HepG2 (cell line): ENCODE measurements at regions not wholly inside any gene's neighbourhood (a gene's known extent, or its start where the extent isn't known, plus 50 kb on each side); places are given as distances from the start of the nearest gene placed in this dataset.

Experiments used
- ATAC-seq: fragments of 200-7000 bp; cut with Tn5 transposase; 3 replicates; pipeline ENCODE4 v1.9.1; 2020; ENCODE audit warnings: mild to moderate bottlenecking, moderate library complexity
- BruUV-seq: library from RNA; stranded (reverse); fragments of 400-500 nt; replicated peaks from 2 replicates; lab custom pipeline; 2021; lab: Mats Ljungman, UMichigan
- CTCF ChIA-PET: fragments of 300-600 bp; formaldehyde crosslinking; extraction: SDS; loops from one replicate; lab custom pipeline; 2021; ENCODE audit warnings: low total read pairs, inconsistent platforms, low intra/inter-chr PET ratio; lab: Yijun Ruan, JAX
- POLR2A ChIA-PET: fragments of 350-600 bp; sonication (Branson Sonifier 250); formaldehyde crosslinking; loops from one replicate; lab custom pipeline; 2020; ENCODE audit warnings: antibody characterized with exemption, inconsistent platforms; lab: Yijun Ruan, JAX
- DNase-seq: peaks from one replicate; pipeline ENCODE4 v3.0.0-alpha.2; 2015; ENCODE audit warnings: low spot score
- FAIRE-seq: peaks from 3 replicates; lab custom pipeline; 2011; peaks lifted over from hg19 to GRCh38; lab: Jason Lieb, UNC
- H2AFZ ChIP-seq: one replicate; pipeline ENCODE4 v1.6.1; 2011; ENCODE audit warnings: low read length, inconsistent platforms
- H3K27ac ChIP-seq: fragments of 300-600 bp; 3 replicates; pipeline ENCODE4 v1.8.0; 2011; ENCODE audit warnings: mixed run types, mild to moderate bottlenecking, mixed read lengths, low read length, inconsistent platforms; ENCODE audit not compliant: insufficient read depth; ENCODE audit errors: extremely low read length
- H3K27me3 ChIP-seq, 2 experiments: fragments of 200-600 bp in 1 of 2; 2 replicates in 1 of 2; 3 replicates in 1 of 2; pipeline versions ENCODE4 v1.6.0 to v1.8.0; 2011; ENCODE audit warnings: low read length in 2 of 2, mild to moderate bottlenecking in 2 of 2, moderate library complexity in 2 of 2, inconsistent platforms in 1 of 2; ENCODE audit not compliant: insufficient read depth in 2 of 2, control insufficient read depth in 1 of 2
- H3K36me3 ChIP-seq, 2 experiments: fragments of 200-600 bp in 1 of 2; replicated peaks in 1 of 2; 2 replicates in 1 of 2; 3 replicates in 1 of 2; pipeline versions ENCODE4 v1.5.1 to v1.8.0; 2011; ENCODE audit warnings: low read length in 2 of 2, inconsistent platforms in 1 of 2; ENCODE audit not compliant: insufficient read depth in 2 of 2, control insufficient read depth in 1 of 2
- H3K4me1 ChIP-seq: 2 replicates; pipeline ENCODE4 v1.5.1; 2012; ENCODE audit warnings: low read length, inconsistent platforms; ENCODE audit not compliant: insufficient read depth
- H3K4me2 ChIP-seq: 2 replicates; pipeline ENCODE4 v1.6.0; 2011; ENCODE audit warnings: low read depth, low read length, inconsistent platforms
- H3K4me3 ChIP-seq, 3 experiments: fragments of 200-600 bp in 1 of 3; sonication (generic), shearing (Covaris generic) in 1 of 3; replicated peaks in 1 of 3; 2 replicates each; pipeline ENCODE4 v1.5.1; 2011 to 2016; ENCODE audit warnings: low read length in 3 of 3, inconsistent platforms in 2 of 3, low read depth in 2 of 3, mild to moderate bottlenecking in 2 of 3, control low read depth in 1 of 3, mixed read lengths in 1 of 3; ENCODE audit not compliant: insufficient read depth in 1 of 3
- H3K79me2 ChIP-seq: one replicate; pipeline ENCODE4 v1.6.1; 2011; ENCODE audit warnings: low read length, inconsistent platforms; ENCODE audit not compliant: insufficient read depth
- H3K9ac ChIP-seq: 2 replicates; pipeline ENCODE4 v1.6.0; 2011; ENCODE audit warnings: mild to moderate bottlenecking, low read depth, low read length, inconsistent platforms; ENCODE audit not compliant: insufficient read depth
- H3K9me3 ChIP-seq: 2 replicates; pipeline ENCODE4 v1.5.1; 2012; ENCODE audit warnings: mild to moderate bottlenecking, low read length
- H4K20me1 ChIP-seq: 2 replicates; pipeline ENCODE4 v1.6.0; 2011; ENCODE audit warnings: inconsistent platforms, mild to moderate bottlenecking, low read length, moderate library complexity; ENCODE audit not compliant: insufficient read depth
- FOSL2 ChIP-seq: sonication (generic); formaldehyde crosslinking; IDR thresholded peaks from 2 replicates; pipeline ENCODE4 v1.4.0; 2020; ENCODE audit warnings: missing genetic modification reagents
- HNF4A ChIP-seq: sonication (generic); formaldehyde crosslinking; IDR thresholded peaks from 2 replicates; pipeline ENCODE4 v1.4.0; 2020; ENCODE audit warnings: missing genetic modification reagents
- RFX5 ChIP-seq: IDR thresholded peaks from 2 replicates; pipeline ENCODE4 v1.6.1; 2011; ENCODE audit warnings: low read depth, low read length, improper control_type of control experiment
- SAP130 ChIP-seq: IDR thresholded peaks from 2 replicates; pipeline ENCODE4 v1.6.1; 2016; ENCODE audit warnings: low read depth
- TEAD3 ChIP-seq: optimal IDR thresholded peaks from 2 replicates; pipeline ENCODE3; 2016; ENCODE audit warnings: borderline replicate concordance
- TP53 ChIP-seq: sonication (generic); formaldehyde crosslinking; conservative IDR thresholded peaks from 2 replicates; pipeline ENCODE4 v1.4.0; 2020; ENCODE audit warnings: missing genetic modification reagents
- ZNF274 ChIP-seq: sonication (generic); formaldehyde crosslinking; IDR thresholded peaks from 2 replicates; pipeline ENCODE4 v1.5.1; 2020; ENCODE audit warnings: mild to moderate bottlenecking, missing genetic modification reagents
- ZNF33A ChIP-seq: sonication (generic); formaldehyde crosslinking; IDR thresholded peaks from 2 replicates; pipeline ENCODE4 v1.5.1; 2020; ENCODE audit warnings: missing genetic modification reagents, mild to moderate bottlenecking, moderate library complexity, borderline replicate concordance
- ZNF569 ChIP-seq: sonication (generic); formaldehyde crosslinking; IDR thresholded peaks from 2 replicates; pipeline ENCODE4 v1.5.0; 2020; ENCODE audit warnings: mild to moderate bottlenecking, missing genetic modification reagents, moderate library complexity, borderline replicate concordance
- WGBS: methylation state at CpG from one replicate; pipeline ENCODE4 v1.1.6; 2017; ENCODE audit warnings: low lambda C conversion rate; 5-methylcytosine and 5-hydroxymethylcytosine counted together
- in situ Hi-C: cut with HindIII; loops from 2 replicates; pipeline ENCODE4 v1.10.0; 2017; ENCODE audit warnings: low pct_unique_long_range_greater_than_20kb; ENCODE audit not compliant: extremely low pct_ligation_motif_present
- intact Hi-C: fragments of 100-400 bp; cut with micrococcal nuclease; formaldehyde crosslinking; loops from one replicate; pipeline ENCODE4 v1.10.0; 2022; ENCODE audit not compliant: unreplicated experiment

DNA sequence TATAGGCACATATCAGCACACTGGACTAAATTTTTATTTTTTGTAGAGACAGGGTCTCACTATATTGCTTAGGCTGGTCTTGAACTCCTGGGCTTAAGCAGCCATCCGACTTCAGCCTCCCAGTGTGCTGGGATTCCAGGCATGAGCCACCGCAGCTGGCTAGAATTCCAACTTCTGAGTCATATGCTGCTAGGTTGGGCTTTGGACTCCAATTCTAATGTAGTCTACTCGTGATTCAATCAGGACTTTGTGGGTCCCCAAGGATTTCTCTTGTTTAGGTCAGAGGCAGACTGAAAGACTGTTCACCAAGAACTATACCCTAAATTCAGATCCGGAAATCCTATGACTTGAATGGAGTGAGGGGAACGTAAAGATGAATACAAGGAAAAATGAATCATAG is 68.2 kb upstream of the CHD1 start:
- Histone ChIP-seq H3K4me1 (peaks cover 15% of the 10 kb centered on the region), H3K36me3 (no peaks in the 10 kb centered on the region), H4K20me1 (no peaks in the 10 kb centered on the region)
- TF ChIP-seq ZNF33A (CRISPR knock-in tag) (no peak), TEAD3 (CRISPR knock-in tag) (peak; percentile 59), RFX5 (peak; percentile 62; the same call in 1 of the 2 replicates), SAP130 (CRISPR knock-in tag) (0 out of 2 replicates have a peak, but pooled peaks have one; percentile 11), ZNF274 (CRISPR knock-in tag) (no peak), FOSL2 (CRISPR knock-in tag) (peak; percentile 71)
- TF ChIP-seq, all 625 proteins: peak for 4
- no peak for FAIRE-seq
- H2AFZ ChIP-seq: no peak overlapping the region
- no peaks in the 10 kb centered on the region for H3K79me2 ChIP-seq
- WGBS: 7% methylated on average over 5 of the region's 5 CpGs
- CTCF ChIA-PET: no interaction called here
- ATAC-seq: peak; percentile 92
- no peaks in the 10 kb centered on the region for H3K27me3 ChIP-seq
- DNase-seq: peak; percentile 44
- no TSS peak for BruUV-seq
- no peak overlapping the region for H3K4me2 ChIP-seq
- intact Hi-C loops (no loop called here), in situ Hi-C loops (no loop called here)
- H3K9me3 ChIP-seq: no peaks in the 10 kb centered on the region
- POLR2A ChIA-PET: no interaction called here
- no peak overlapping the region for H3K4me3 ChIP-seq
- no peak overlapping the region for H3K27ac ChIP-seq
- no peak overlapping the region for H3K9ac ChIP-seq

DNA sequence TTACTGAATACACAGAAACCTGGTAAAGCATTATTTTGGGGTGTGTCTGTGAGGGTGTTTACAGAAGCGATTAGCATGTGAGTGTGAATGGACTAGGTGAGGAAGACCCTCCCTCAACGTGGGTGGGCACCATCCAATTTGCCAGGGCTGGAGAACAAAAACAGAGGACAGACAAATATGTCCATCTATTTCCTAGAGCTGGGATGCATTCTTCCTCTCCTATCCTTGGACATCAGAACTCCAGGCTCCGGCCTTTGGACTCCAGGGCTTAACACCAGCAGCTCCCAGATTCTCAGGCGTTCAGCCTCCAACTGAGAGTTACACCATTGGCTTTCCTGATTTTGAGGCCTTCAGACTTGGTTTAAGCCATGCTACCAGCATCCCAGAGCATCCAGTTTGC is 65.8 kb upstream of the CHD1 start:
- BruUV-seq: no TSS peak
- Histone ChIP-seq H3K9ac (no peak overlapping the region), H4K20me1 (no peaks in the 10 kb centered on the region), H3K4me3 (no peak overlapping the region), H3K4me1 (peaks cover 15% of the 10 kb centered on the region), H3K79me2 (no peaks in the 10 kb centered on the region), H2AFZ (no peak overlapping the region), H3K36me3 (no peaks in the 10 kb centered on the region), H3K27me3 (no peaks in the 10 kb centered on the region), H3K27ac (no peak overlapping the region), H3K9me3 (no peaks in the 10 kb centered on the region), H3K4me2 (no peak overlapping the region)
- 8% methylated on average over 4 of the region's 4 CpGs for whole genome bisulfite sequencing
- POLR2A ChIA-PET: no interaction called here
- in situ Hi-C loops (no loop called here), intact Hi-C loops (no loop called here)
- DNase-seq: no peak
- TF ChIP-seq TP53 (CRISPR knock-in tag): no peak
- TF ChIP-seq ZNF569 (CRISPR knock-in tag): no peak
- TF ChIP-seq HNF4A (CRISPR knock-in tag): peak; percentile 28
- ATAC-seq: peak; percentile 56; the same call in 2 of the 3 replicates
- FAIRE-seq: no peak
- CTCF ChIA-PET: no interaction called here
